ENCODE measurements at regions not wholly inside any gene's neighbourhood (a gene's known extent, or its start where the extent isn't known, plus 50 kb on each side); places are given as distances from the start of the nearest gene placed in this dataset.

GRCh38 chr4:100695039-100695654 lies 177.3 kb upstream of the EMCN start:
- Histone ChIP-seq H3K14ac (ENCODE audit: insufficient read depth, low read length) (no peak overlapping the region), H3K23ac (ENCODE audit: insufficient read length, low read depth, low read length) (no peak overlapping the region), H3K27me3 (ENCODE audit: insufficient read depth, low read length) (no peaks in the 10 kb centered on the region), H3K4me2 (ENCODE audit: insufficient read depth, insufficient read length, low read length) (no peak overlapping the region), H3K79me2 (ENCODE audit: insufficient read depth, low read length) (no peaks in the 10 kb centered on the region), H2BK20ac (ENCODE audit: low read depth, low read length, poor library complexity, severe bottlenecking) (no peak overlapping the region), H3K4me1 (ENCODE audit: insufficient read depth, low read length) (no peaks in the 10 kb centered on the region), H3K56ac (ENCODE audit: insufficient read length, low read depth, low read length) (no peak overlapping the region), H4K8ac (replicated peaks; ENCODE audit: insufficient read length, low read depth, low read length) (no peak overlapping the region), H4K5ac (ENCODE audit: insufficient read length, low read depth, low read length) (no peak overlapping the region), H3K4ac (ENCODE audit: low read depth, low read length) (no peak overlapping the region), H2BK5ac (ENCODE audit: insufficient read length, low read length) (no peak overlapping the region), H3K18ac (ENCODE audit: insufficient read length, low read depth, low read length) (no peak overlapping the region), H3K9me3 (ENCODE audit: control insufficient read depth, low read depth, low read length) (no peaks in the 10 kb centered on the region), H2BK120ac (ENCODE audit: low read depth, low read length, poor library complexity, severe bottlenecking) (no peak overlapping the region), H2AFZ (ENCODE audit: low read length) (no peak overlapping the region), H2AK5ac (ENCODE audit: insufficient read length, low read length) (no peak overlapping the region), H3K23me2 (ENCODE audit: insufficient read length, low read depth, low read length, poor library complexity, severe bottlenecking) (no peaks in the 10 kb centered on the region), H3K9ac (ENCODE audit: extremely low read depth, insufficient read length, low read length) (no peak overlapping the region), H3K79me1 (ENCODE audit: insufficient read depth, low read depth, low read length, poor library complexity, severe bottlenecking) (no peaks in the 10 kb centered on the region), H2BK15ac (ENCODE audit: low read depth, low read length) (no peak overlapping the region), H2BK12ac (ENCODE audit: insufficient read length, low read depth, low read length) (no peak overlapping the region), H4K20me1 (ENCODE audit: control insufficient read depth, insufficient read depth, insufficient read length) (no peaks in the 10 kb centered on the region), H3K27ac (ENCODE audit: insufficient read length, low read depth, low read length) (no peak overlapping the region), H3T11ph (ENCODE audit: low read length) (no peak overlapping the region), H4K91ac (ENCODE audit: insufficient read length, low read depth, low read length) (no peak overlapping the region)
- no peak for DNase-seq
- TF ChIP-seq CTCF (conservative IDR thresholded peaks at IDR 0.05) = no peak
- Mint-ChIP-seq H3K36me3 (ENCODE audit: insufficient read depth in 1 of 3, low read depth in 3 of 3) (no peaks in the 10 kb centered on the region), H3K27ac (no peak overlapping the region), H3K4me3 (no peak overlapping the region), H3K4me1 (peaks cover 6 to 7% of the 10 kb centered on the region in 2 experiments), H3K9me3 (peaks cover 0 to 3% of the 10 kb centered on the region in 2 experiments; a peak in 1 of 5 replicates), H3K27me3 (ENCODE audit: low read depth) (no peaks in the 10 kb centered on the region)
- no CpG with 5 or more reads among the region's 3 CpGs for WGBS (ENCODE audit: extremely low coverage, insufficient read length, low lambda C conversion rate)

Data from H9 (cell line).